GM04504 (cell line): ENCODE measurements at regions not wholly inside any gene's neighbourhood (a gene's known extent, or its start where the extent isn't known, plus 50 kb on each side); places are given as distances from the start of the nearest gene placed in this dataset.
"Not testable (repeated sequence)": the region's sequence is repeated elsewhere in the genome, so short reads cannot be mapped to it uniquely, and the experiment has no call there.

ENCODE experiments used
- DNase-seq: peaks from one replicate; pipeline ENCODE4 v3.0.0-alpha.2; 2012; ENCODE audit warnings: low read depth

DNA sequence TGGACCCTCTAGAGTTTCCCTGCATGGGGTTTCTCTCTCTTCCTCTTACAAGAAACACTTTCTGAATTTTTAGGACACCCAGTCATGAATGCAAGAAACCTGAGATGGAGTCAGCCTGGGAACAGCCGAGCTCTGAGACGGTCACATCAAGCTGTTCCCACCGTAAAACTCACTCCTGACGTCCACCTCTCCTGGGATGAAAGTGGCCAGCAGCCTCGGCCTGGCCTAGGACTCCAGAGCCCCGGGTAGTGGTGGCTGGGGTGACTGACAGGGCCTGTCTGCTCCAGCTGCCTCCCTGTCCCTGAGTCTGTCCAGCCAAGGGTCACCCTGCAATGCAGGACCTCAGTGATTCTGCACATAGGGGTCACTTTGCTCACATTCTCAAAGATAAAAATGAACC is 217.8 kb downstream of the SHOX start:
- DNase-seq: no peak

DNA sequence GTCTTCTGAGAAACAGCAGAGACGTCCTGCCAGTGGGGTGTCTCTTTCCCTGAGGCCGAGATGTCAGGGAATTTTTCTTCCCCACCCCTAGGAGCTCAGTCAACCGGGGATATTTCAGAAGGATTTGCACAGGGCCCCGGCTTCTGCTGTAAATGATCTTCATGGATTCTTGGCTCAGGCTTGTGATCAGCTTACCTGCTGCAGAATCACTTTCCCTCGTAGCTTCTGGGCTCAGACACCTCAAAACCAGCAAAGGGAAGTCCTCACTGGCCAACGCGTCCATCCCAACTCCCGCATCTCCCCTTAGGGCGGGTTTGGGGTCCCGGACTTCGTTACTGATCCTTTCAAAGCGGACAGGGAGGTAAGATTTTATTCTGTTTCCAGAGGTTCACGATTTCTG is 212.7 kb downstream of the SHOX start:
- no peak for DNase-seq

DNA sequence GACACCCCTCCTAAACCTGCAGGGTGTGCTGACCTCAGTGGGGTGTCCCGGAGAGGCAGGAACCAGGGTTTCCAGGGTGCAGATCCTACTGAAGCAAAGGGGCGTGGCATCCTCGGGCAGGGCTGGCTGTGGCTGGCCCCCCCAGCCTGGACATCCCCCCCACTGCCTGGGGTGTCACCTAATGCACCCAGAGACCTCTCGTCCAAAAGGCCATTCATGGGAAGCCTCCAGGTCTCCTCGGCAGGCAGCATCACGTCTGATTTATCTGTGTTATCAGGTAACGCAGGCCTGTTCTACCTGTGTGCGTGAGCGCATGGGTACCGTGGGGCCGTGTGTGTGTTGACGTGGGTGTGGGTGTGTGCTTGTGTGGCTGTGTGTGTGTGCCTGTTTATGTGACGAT is 210.0 kb downstream of the SHOX start:
- no peak for DNase-seq

DNA sequence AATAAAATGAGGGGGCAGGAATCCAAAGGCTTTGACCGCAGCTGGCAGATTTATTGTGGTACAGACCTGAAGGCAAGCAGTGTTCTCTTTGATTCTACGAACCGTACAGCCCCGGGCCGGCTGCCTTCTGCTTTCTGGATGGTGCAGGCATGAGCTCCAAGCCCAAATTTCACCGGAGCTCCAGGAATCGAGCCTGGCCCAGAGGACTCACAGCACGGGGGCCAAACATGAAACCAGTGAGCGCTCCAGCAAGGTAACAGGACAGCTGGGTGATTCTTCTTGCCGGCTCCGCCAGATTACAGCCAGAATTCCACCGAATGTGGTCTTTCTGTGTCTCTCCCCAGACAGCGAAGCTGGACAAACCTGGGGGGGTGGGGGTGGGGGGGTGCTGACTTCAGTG is 208.1 kb downstream of the SHOX start:
- not testable (repeated sequence) for DNase-seq

DNA sequence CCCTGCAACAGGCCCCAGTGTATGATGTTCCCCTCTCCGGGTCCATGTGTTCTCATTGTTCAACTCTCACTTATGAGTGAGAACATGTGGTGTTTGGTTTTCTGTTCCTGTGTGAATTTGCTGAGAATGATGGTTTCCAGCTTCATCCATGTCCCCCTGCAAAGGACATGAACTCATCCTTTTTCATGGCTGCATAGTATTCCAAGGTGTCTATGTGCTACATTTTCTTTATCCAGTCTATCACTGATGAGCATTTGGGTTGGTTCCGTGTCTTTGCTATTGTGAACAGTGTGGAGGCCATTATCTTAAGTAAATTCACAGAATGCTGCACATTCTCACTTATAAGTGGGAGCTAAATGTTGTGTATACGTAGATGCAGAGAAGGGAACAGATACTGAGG is 205.3 kb downstream of the SHOX start:
- DNase-seq: not testable (repeated sequence)

DNA sequence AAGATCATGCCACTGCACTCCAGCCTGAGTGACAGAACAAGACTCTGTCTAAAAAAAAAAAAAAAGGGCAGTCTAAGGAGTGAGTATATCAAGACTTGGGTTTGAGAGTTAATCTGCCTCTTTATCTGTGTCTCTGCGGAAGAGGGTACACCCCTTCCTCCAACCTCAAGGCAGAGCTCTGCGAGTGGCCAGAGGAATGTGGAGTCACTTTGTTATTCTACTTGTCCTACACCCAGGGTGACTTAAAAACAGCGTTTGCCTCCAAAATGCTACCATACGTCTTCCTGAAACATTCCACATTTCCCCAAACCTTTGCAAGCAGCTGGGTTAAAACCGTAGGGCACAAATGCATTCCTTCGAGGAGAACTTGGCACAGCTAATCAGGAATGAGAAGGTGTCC is 199.9 kb downstream of the SHOX start:
- no peak for DNase-seq

DNA sequence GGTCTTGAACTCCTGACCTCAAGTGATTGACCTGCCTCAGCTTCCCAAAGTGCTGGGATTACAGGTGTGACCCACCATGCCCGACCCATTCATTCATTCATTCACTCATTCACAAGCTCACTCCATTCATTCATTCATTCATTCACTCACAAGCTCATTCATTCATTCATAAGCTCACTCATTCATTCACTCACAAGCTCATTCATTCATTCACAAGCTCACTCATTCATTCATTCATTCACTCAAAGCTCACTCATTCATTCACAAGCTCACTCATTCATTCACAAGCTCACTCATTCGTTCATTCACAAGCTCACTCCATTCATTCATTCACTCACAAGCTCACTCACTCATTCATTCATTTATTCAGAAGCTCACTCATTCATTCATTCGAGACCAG is 198.6 kb downstream of the SHOX start:
- DNase-seq: no peak

DNA sequence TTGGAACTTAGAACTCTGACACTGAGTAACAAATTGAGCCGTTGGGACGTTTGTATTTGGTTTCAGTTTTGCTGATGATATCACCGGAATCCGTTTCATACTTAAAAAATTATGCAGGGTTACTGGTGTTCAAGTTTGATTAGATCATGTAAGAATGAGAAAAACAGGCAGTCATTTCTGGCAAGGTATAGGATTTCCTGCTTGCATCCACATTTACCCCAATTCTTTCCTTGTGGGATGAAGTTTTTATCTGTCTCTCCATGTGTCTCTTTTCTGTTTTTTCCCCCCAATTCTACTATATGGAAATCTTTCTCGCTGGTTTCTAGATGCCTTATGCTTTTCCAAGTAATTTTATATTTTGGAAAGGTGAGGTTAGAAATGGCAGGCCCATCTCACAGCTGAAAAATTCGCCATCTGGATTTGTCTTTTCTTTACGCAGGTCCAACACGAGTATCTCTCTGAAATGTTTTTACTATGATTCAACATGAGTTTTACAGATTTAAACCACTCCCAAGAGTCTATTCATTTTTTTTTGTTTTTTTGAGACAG is 197.9 kb downstream of the SHOX start:
- peak; percentile 24 for DNase-seq

DNA sequence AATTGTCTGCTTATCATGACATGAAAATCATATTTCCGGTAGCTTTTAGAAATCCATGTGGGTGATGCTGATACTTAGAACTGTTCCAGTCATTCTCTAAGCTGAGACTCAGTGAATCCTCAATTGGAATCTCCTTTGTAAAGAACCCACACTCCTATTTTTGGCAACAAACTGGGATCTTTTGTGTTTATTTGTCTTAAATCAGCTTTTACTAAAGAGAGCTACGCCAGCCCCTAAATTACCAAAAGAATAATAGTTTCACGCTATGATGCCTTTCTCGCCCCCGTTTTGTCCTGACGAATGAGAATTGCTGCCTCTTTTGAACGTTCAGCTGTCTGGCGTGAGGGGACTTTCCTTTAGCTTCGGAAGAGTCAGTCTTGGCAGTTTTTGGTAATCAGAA is 195.9 kb downstream of the SHOX start:
- DNase-seq: no peak

DNA sequence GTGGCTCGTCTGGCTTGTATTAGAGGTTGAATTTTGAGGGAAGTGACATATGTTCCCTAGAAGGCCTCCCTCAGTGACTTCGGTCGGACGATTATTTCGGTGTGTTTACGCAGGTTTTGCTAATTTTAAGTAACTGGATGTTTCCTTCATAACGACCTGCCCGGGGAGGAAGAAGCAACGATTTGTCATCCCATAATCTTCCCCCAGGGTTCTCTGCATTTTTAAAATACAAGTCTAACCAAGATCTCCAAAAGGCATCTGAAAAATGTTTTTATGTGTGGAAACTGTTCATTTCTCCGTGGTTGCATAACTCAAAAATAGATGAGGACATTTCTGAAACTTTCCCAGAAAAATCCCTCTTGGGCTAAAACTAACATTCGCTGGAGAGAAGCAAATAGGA is 195.4 kb downstream of the SHOX start:
- DNase-seq: peak; percentile 70

DNA sequence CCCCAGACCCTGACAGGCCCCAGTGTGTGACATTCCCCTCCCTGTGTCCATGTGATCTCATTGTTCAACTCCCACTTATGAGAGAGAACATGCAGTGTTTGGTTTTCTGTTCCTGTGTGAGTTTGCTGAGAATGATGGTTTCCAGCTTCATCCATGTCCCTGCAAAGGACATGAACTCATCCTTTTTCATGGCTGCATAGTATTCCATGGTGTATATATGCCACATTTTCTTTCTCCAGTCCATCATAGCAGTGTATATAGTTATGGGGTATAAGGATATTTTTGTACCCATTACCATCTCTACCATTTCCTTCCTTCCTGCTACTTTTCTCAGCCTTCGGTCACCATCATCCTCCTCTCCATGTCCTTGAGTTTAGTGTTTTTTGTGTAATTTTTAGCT is 192.5 kb downstream of the SHOX start:
- not testable (repeated sequence) for DNase-seq

DNA sequence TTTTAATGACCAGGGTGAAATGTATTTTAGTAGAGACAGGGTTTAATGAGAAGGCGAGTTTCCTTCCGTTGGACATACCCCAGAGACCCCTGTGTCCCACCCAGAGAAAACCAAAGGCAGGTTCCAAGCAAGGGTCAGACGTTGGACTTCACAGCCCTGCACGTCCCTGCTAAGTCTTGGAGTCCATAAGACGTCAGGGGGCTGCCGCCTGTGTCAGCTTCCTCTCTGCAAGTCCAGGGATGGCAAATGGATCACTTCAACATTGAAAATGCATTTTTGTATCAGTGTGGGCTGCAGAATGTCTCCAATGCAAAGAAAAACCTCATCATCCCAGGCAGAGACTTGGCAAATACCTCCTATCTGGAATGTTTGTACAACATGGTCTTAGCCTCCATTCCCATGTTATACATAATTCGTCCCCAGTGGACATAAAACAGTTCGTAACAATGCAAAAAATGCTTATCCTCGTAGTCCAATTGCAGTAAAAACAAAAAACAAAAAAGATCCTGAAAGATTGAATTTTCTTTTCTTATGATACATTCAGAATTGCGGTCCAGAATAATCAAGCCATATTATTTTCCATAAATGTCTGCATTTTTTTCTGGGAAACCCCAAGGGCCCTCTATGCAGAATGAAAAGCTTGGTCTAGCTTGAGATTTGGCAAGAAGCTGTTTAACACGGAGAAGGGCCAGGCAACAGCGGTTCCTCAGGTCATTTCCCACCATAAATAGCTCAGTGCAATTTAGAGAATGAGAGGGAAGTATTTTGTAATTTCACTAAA is 190.9 kb downstream of the SHOX start:
- DNase-seq: no peak

DNA sequence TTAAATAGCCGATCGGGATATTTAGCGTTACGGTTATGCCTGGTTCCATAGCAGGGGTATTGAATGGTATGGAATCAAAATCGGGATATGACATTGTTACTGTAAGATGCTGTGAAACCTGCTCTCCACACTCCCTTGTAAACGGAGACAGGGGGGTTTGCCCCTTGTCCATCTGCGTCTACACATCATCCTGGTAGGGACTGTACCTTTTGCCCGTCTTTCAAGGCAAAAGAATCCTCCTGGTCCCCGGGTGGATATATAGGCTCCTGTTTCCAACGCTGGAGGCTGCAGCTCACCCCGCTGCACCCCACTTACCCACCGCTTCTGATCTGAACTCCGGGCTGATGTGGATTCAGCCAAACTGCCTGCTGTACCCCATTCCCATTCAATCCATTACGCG is 189.1 kb downstream of the SHOX start:
- DNase-seq: no peak

DNA sequence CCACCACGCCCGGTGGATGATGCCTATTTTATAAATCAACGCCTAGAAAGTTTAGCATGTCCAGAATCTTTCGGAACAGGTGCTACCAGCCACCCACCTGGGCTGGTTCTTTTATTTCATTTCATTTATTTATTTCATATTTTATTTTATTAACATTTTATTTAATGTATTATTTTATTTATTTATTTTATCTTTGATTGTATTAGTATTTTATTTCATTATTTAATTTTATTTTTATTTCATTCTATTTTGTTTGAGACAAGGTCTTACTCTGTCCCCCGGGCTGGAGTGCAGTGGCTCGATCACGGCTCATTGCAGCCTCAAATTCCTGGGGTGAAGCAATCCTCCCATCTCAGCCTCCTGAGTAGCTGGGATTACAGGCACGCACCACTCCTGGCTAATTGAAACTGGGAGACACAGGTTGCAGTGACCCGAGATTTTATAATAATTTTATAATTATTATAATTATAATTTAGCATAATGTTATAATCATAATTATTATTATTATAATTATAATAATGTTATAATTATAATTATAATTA is 187.2 kb downstream of the SHOX start:
- no peak for DNase-seq

DNA sequence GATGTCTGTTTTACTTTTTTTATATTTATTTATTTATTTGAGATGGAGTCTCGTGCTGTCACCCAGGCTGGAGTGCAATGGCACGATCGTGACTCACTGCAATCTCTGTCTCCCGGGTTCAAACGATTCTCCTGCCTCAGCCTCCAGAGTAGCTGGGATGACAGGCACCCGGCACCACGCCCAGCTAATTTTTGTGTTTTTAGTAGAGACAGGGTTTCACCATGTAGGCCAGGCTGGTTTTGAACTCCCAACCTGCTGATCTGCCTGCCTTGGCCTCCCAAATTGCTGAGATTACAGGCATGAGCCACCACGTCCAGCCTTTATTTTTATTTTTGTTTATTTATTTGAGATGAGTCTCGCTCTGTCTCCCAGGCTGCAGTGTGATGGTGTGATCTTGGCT is 186.6 kb downstream of the SHOX start:
- DNase-seq: not testable (repeated sequence)

DNA sequence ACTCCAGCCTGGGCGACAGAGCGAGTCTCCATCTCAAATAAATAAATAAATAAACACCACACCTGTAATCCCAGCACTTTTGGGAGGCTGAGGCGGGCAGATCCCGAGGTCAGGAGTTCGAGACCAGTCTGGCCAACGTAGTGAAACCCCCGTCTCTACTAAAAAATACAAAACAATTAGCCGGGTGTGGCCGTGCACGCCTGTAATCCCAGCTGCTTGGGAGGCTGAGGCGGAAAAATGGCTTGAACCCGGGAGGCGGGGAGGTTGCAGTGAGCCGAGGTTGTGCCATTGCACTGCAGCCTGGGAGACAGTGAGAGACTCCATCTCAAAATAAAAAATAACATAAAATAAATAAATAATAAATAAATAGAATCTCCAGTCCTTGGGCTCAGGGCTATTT is 185.8 kb downstream of the SHOX start:
- DNase-seq: no peak

DNA sequence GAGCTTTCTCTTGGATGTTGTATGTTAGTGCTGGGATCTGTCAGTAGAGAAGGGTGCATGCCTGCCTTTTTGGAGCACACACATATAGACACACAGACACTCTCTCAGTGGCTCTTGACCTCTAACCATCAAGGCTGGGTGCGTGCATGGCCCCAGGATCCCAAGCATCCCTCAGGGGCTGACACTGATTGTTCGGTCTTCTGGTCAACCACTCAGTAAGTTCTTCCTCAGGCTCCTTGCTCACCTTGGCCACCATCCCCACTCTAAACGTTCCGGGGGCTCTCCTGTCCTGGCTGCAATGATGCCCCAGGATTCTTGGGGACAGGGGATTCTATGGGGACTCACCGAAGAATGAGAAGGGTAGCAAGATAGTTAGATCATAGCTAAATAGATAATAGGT is 179.6 kb downstream of the SHOX start:
- no peak for DNase-seq

DNA sequence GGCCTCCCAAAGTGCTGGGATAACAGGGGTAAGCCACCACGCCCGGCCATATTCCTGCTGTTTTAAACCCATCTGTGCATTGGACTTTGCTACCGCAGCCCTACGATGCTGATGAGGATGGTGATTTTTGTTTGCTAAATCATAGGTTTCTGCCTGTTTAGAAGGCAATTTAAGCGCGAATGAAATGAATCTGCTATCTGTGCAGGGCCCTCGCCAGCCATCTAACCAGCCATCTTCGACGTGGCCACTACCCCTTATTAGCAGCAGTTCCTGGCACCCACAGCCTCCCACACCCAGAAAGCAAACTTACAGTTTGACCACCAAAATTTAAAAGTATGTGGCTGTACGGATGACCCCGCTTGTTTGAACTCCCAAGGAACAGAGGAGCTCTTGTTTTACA is 178.5 kb downstream of the SHOX start:
- no peak for DNase-seq

DNA sequence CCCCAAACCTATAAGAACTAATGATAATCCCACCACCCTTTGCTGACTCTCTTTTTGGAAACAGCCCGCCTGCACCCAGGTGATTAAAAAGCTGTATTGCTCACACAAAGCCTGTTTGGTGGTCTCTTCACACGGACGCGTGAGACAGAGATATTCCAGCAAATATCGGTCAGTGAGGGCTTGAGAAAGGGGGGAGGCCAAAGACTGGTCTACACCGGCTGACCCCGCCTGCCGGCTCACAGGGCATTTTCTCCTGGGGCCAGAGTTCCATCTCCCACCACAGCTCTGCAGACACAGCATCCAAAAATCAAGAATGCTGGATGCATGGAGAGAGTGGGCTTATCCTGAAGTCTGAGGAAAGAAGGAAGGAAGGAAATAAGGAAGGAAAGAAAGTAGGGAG is 176.0 kb downstream of the SHOX start:
- no peak for DNase-seq

DNA sequence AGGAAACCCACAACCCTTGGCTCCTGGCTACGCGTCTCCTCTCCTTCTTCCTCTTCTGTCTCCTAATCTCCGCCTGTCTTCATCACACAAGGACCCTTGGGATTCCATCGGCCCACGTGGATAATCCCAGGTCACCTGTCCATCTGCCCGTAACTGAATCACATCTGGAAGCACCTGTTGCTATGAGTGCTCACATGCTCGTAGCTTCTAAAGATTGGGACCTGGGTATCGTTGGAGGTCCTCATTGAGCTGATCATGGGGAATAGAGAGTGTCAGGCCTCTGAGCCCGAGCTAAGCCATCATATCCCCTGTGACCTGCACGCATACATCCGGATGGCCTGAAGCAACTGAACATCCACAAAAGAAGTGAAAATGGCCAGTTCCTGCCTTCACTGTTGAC is 175.4 kb downstream of the SHOX start:
- no peak for DNase-seq

DNA sequence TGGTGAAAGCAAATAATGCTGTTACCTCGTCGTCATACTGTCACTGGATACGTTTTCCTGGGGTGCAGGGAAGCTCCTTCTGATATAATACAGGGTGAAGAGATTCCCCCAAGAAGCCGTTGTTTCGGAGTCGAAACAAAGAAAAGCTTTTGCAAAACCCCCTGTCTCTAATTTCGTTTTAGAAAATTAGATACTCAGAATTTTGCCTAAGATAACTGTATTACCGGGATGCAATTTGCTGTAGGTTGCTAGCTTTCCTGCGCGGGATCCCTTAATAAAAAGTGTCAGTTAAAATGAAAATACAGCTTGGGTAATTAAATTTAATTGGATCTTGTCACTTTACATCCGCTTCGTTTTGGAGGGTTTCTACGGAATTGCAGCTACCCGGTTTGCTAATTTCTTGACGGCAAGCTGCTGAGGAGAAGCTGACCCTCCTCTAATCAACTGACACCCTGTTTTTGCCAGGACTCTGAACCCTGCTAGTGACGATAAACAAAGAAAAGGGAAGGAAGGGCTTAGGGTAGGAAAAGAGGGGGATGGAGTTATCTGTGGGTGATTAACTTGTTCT is 174.6 kb downstream of the SHOX start:
- DNase-seq: no peak

DNA sequence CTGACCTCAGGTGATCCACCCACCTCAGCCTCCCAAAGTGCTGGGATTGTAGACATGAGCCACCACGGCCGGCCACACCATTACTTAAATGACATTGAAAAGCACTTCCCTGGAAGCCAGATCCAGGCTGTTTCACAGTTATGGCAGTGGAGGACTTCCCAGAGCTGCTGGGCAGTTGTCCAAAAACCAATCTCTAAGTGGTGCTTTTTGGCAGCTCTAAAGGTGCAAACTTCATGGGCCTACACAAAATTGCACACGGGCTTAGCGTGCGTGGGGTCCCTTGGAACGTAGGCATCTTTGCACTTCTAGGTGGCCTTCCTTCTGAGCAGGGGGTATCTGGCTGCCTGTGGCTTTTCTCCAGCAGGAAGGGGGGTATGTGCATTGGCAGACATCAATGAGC is 172.3 kb downstream of the SHOX start:
- no peak for DNase-seq

DNA sequence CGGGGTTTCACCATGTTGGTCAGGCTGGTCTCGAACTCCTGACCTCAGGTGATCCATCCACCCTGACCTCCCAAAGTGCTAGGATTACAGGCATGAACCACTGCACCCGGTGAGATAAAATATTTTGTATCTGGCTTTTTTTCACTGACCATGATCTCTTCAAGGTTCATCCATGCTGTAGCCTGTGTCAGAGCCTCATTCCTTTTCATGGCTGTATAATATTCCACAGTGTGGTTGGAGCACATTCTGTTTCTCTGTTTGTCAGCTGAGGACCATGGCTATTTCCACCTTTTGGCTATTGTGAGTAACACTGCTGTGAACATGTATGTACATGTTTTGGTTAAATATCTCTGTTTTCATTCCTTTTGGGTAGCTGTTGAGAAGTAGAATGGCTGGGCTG is 169.2 kb downstream of the SHOX start:
- no peak for DNase-seq

DNA sequence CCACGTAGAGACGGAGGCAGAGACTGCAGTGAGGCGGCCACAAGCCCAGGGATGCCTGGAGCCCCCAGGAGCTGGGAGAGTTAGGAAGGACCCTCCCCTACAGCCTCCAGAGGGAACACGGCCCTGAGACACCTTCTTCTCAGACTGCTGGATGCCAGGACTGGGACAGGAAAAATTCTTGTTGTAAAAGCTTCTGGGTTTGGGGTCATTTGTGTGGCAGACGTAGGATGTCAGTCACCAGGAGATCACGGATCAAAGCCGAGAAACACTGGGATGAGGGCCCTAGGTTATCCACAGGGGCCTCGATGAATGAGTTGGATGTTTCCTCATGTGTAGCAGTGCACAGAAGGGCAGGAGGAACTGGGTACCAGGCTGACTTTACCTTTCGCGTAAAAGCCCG is 163.7 kb downstream of the SHOX start:
- no peak for DNase-seq
